Endothelial cell (in vitro differentiated cells): ENCODE measurements at regions not wholly inside any gene's neighbourhood (a gene's known extent, or its start where the extent isn't known, plus 50 kb on each side); places are given as distances from the start of the nearest gene placed in this dataset.
"Not testable (repeated sequence)": the region's sequence is repeated elsewhere in the genome, so short reads cannot be mapped to it uniquely, and the experiment has no call there.

Experiments
- DNase-seq: peaks from one replicate; pipeline ENCODE4 v3.0.0; 2021; ENCODE audit warnings: low spot score
- H3K27ac Mint-ChIP-seq: one replicate; pipeline ENCODE4 v1.8.0; 2021; ENCODE audit warnings: mixed read lengths, inconsistent platforms; ENCODE audit not compliant: unreplicated experiment
- H3K27me3 Mint-ChIP-seq: one replicate; pipeline ENCODE4 v1.8.0; 2021; ENCODE audit warnings: mild to moderate bottlenecking, moderate library complexity, mixed read lengths, inconsistent platforms; ENCODE audit not compliant: unreplicated experiment
- H3K36me3 Mint-ChIP-seq: one replicate; pipeline ENCODE4 v1.8.0; 2021; ENCODE audit warnings: mild to moderate bottlenecking, low read depth, mixed read lengths, inconsistent platforms; ENCODE audit not compliant: unreplicated experiment
- H3K4me1 Mint-ChIP-seq: one replicate; pipeline ENCODE4 v1.8.0; 2021; ENCODE audit warnings: mild to moderate bottlenecking, mixed read lengths, inconsistent platforms; ENCODE audit not compliant: unreplicated experiment
- H3K4me3 Mint-ChIP-seq: one replicate; pipeline ENCODE4 v1.8.0; 2021; ENCODE audit warnings: mild to moderate bottlenecking, mixed read lengths, inconsistent platforms; ENCODE audit not compliant: unreplicated experiment
- H3K9me3 Mint-ChIP-seq: one replicate; pipeline ENCODE4 v1.8.0; 2021; ENCODE audit warnings: mixed read lengths, inconsistent platforms; ENCODE audit not compliant: unreplicated experiment
- CTCF ChIP-seq: fragments of 200-600 bp; sonication (generic); IDR thresholded peaks from one replicate; pipeline ENCODE4 v1.5.0; 2021; ENCODE audit warnings: antibody characterized with exemption; ENCODE audit not compliant: unreplicated experiment

GRCh38 chr9:107569174-107569573 lies 79.6 kb upstream of the KLF4 start:
- no peak overlapping the region for H3K27ac Mint-ChIP-seq
- no peaks in the 10 kb centered on the region for H3K9me3 Mint-ChIP-seq
- H3K4me1 Mint-ChIP-seq, result no peaks in the 10 kb centered on the region
- H3K36me3 Mint-ChIP-seq, result no peaks in the 10 kb centered on the region
- no peaks in the 10 kb centered on the region for H3K27me3 Mint-ChIP-seq
- no peak for DNase-seq
- H3K4me3 Mint-ChIP-seq, result no peak overlapping the region
- TF ChIP-seq CTCF, result no peak

- not testable (repeated sequence) for H3K4me3 Mint-ChIP-seq, DNase-seq, H3K27me3 Mint-ChIP-seq, H3K36me3 Mint-ChIP-seq, H3K27ac Mint-ChIP-seq, H3K4me1 Mint-ChIP-seq, H3K9me3 Mint-ChIP-seq
These were observed 78.8 kb upstream of the KLF4 start for GRCh38 chr9:107568406-107568805.

GRCh38 chr9:107567462-107567861 lies 77.9 kb upstream of the KLF4 start:
- no peak for DNase-seq
- Mint-ChIP-seq H3K27me3 (no peaks in the 10 kb centered on the region), H3K9me3 (no peaks in the 10 kb centered on the region), H3K27ac (no peak overlapping the region), H3K4me1 (no peaks in the 10 kb centered on the region), H3K4me3 (no peak overlapping the region), H3K36me3 (no peaks in the 10 kb centered on the region)
- TF ChIP-seq CTCF, result no peak

GRCh38 chr9:107566611-107567061 lies 77.1 kb upstream of the KLF4 start:
- Mint-ChIP-seq H3K27ac (no peak overlapping the region), H3K36me3 (no peaks in the 10 kb centered on the region), H3K4me3 (no peak overlapping the region), H3K27me3 (no peaks in the 10 kb centered on the region), H3K4me1 (no peaks in the 10 kb centered on the region), H3K9me3 (no peaks in the 10 kb centered on the region)
- no peak for TF ChIP-seq CTCF
- no peak for DNase-seq

- Mint-ChIP-seq H3K36me3 (no peaks in the 10 kb centered on the region), H3K27me3 (no peaks in the 10 kb centered on the region), H3K9me3 (no peaks in the 10 kb centered on the region), H3K27ac (no peak overlapping the region), H3K4me1 (no peaks in the 10 kb centered on the region), H3K4me3 (no peak overlapping the region)
- no peak for TF ChIP-seq CTCF
- DNase-seq, result no peak
These were observed 73.2 kb upstream of the KLF4 start for GRCh38 chr9:107562798-107563197.
